Fibroblast of skin of scalp (primary cell): ENCODE measurements at regions not wholly inside any gene's neighbourhood (a gene's known extent, or its start where the extent isn't known, plus 50 kb on each side); places are given as distances from the start of the nearest gene placed in this dataset.
"Not testable (repeated sequence)": the region's sequence is repeated elsewhere in the genome, so short reads cannot be mapped to it uniquely, and the experiment has no call there.

Experiments used
- DNase-seq: peaks from one replicate; pipeline ENCODE4 v3.0.0-alpha.2; 2013

- no peak for DNase-seq
Measured at GRCh38 chr2:3899536-3900155, 196.3 kb downstream of the DCDC2C start.

GRCh38 chr2:3902131-3902530, 198.8 kb downstream of the DCDC2C start:
- DNase-seq = no peak

GRCh38 chr2:3904061-3904460, 200.7 kb downstream of the DCDC2C start:
- no peak for DNase-seq

- DNase-seq = not testable (repeated sequence)
Measured at GRCh38 chr2:3908498-3908897, 205.1 kb downstream of the DCDC2C start.

- DNase-seq = no peak
Measured at GRCh38 chr2:3911882-3912455, 208.6 kb downstream of the DCDC2C start.

GRCh38 chr2:3913166-3913565, 209.8 kb downstream of the DCDC2C start:
- no peak for DNase-seq

- DNase-seq = peak; percentile 6
Measured at GRCh38 chr2:3914241-3914640, 210.9 kb downstream of the DCDC2C start.

GRCh38 chr2:3927031-3927430, 223.7 kb downstream of the DCDC2C start:
- DNase-seq = no peak

GRCh38 chr2:3929374-3929773, 226.0 kb downstream of the DCDC2C start:
- no peak for DNase-seq

- DNase-seq = no peak
Measured at GRCh38 chr2:3930246-3930645, 226.9 kb downstream of the DCDC2C start.

- no peak for DNase-seq
Measured at GRCh38 chr2:3940661-3941060, 237.3 kb downstream of the DCDC2C start.

GRCh38 chr2:3942841-3943240, 239.5 kb downstream of the DCDC2C start:
- no peak for DNase-seq

- DNase-seq = no peak
Measured at GRCh38 chr2:3944071-3944470, 240.7 kb downstream of the DCDC2C start.

GRCh38 chr2:3944841-3945240, 241.5 kb downstream of the DCDC2C start:
- no peak for DNase-seq

GRCh38 chr2:3948191-3948590, 244.8 kb downstream of the DCDC2C start:
- no peak for DNase-seq

- no peak for DNase-seq
Measured at GRCh38 chr2:3951131-3951954, 248.0 kb downstream of the DCDC2C start.

GRCh38 chr2:3952866-3953516, 249.6 kb downstream of the DCDC2C start:
- DNase-seq = no peak

- no peak for DNase-seq
Measured at GRCh38 chr2:3954261-3954660, 250.9 kb downstream of the DCDC2C start.

- no peak for DNase-seq
Measured at GRCh38 chr2:3956406-3956805, 253.0 kb downstream of the DCDC2C start.

GRCh38 chr2:3956892-3957291, 253.5 kb downstream of the DCDC2C start:
- DNase-seq = no peak

GRCh38 chr2:3958465-3958864, 255.1 kb downstream of the DCDC2C start:
- DNase-seq = no peak

- DNase-seq = no peak
Measured at GRCh38 chr2:3958969-3959368, 255.6 kb downstream of the DCDC2C start.

GRCh38 chr2:3959372-3959771, 256.0 kb downstream of the DCDC2C start:
- peak; percentile 16 for DNase-seq
